Ecto neural progenitor cell (in vitro differentiated cells): ENCODE measurements at regions not wholly inside any gene's neighbourhood (a gene's known extent, or its start where the extent isn't known, plus 50 kb on each side); places are given as distances from the start of the nearest gene placed in this dataset.
"Not testable (repeated sequence)": the region's sequence is repeated elsewhere in the genome, so short reads cannot be mapped to it uniquely, and the experiment has no call there.

Source experiments
- DNase-seq: peaks from one replicate; pipeline ENCODE4 v3.0.0-alpha.2; 2018; ENCODE audit warnings: low spot score

DNA sequence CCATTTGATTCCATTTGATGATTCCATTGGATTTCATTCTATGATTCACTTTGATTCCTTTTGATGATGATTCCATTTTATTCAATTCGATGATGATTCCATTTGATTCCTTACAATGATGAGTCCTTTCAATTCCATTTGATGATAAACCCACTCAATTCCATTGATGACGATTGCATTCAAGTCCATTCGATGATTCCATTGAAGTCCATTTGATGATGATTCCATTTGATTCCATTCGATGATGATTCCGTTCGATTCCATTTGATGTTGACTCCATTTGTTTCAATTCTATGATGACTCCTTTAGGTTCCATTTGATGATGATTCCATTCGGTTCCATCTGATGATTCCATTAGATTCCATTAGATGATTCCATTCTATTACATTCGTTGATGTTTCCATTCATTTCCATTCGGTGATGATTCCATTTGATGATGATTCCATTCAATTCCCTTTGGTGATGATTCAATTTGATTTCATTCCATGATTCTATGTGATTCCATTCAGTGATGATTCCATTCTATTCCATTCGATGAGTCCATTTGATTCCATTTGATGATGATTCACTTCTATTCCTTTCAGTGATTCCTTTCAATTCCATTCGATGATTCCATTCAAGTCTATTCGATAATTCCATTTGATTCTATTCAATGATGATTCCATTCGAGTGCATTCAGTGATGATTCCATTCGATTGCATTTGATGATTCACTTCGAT lies 1106.0 kb downstream of the RPIA start:
- no peak for DNase-seq

- not testable (repeated sequence) for DNase-seq
Measured at GRCh38 chr2:89801207-89801606, 1109.7 kb downstream of the RPIA start.

DNA sequence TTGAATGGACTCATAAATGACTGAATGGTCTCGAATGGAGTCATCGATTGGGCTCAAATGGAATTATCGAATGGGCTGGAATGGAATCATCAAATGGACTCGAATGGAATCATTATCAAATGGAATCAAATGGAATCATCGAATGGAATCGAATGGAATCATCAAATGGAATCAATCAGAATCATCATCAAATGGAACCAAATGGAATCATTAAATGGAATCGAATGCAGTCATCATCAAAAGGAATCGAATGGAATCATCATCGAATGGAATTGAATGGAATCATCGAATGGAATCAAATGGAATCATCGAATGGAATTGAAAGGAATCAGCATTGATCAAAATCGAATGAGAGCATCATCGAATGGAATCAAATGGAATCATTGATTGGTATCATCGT lies 1114.9 kb downstream of the RPIA start:
- not testable (repeated sequence) for DNase-seq

GRCh38 chr2:89811295-89811694 lies 1119.8 kb downstream of the RPIA start:
- no peak for DNase-seq

- not testable (repeated sequence) for DNase-seq
Measured at GRCh38 chr2:89811910-89812309, 1120.4 kb downstream of the RPIA start.

DNA sequence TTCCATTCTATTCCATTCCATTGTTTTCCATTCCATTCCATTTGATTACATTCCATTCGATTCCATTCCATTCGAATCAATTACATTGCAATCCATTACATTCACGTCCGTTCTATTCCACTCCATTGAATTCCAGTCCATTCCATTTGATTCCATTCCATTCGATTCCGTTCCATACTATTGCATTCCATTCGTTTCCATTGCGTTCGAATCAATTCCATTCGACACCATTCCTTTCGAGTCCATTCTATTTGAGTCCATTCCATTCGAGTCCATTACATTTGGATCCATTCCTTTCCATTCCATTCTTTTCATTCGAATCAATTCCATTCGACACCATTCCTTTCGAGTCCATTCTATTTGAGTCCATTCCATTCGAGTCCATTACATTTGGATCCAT lies 1122.9 kb downstream of the RPIA start:
- DNase-seq: not testable (repeated sequence)

- DNase-seq: no peak
Measured at GRCh38 chr2:89818873-89819272, 1127.4 kb downstream of the RPIA start.

GRCh38 chr2:89819809-89820208 lies 1128.3 kb downstream of the RPIA start:
- no peak for DNase-seq

- DNase-seq: no peak
Measured at GRCh38 chr2:89820248-89820647, 1128.8 kb downstream of the RPIA start.

DNA sequence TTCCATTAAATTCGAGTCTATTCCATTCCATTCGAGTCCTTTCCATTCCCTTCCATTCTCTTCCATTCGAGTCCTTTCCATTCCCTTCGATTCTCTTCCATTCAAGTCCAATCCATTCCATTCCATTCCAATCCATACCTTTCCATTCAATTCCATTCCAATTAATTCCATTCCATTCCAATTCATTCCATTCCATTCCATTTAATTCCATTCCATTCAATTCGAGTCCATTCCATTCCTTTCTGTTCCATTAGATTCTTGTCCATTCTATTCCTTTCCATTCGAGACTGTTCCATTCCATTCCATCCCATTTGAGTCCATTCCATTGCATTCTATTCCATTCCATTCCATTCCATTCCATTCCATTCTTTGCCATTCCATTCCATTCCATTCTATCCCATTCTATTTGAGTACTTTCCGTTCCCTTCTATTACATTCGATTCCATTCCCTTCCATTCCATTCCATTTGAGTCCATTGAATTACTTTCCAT lies 1130.0 kb downstream of the RPIA start:
- DNase-seq: no peak

- not testable (repeated sequence) for DNase-seq
Measured at GRCh38 chr2:89822342-89822741, 1130.9 kb downstream of the RPIA start.

GRCh38 chr2:89823556-89823955 lies 1132.1 kb downstream of the RPIA start:
- DNase-seq: no peak

GRCh38 chr2:89825034-89825433 lies 1133.6 kb downstream of the RPIA start:
- no peak for DNase-seq

DNA sequence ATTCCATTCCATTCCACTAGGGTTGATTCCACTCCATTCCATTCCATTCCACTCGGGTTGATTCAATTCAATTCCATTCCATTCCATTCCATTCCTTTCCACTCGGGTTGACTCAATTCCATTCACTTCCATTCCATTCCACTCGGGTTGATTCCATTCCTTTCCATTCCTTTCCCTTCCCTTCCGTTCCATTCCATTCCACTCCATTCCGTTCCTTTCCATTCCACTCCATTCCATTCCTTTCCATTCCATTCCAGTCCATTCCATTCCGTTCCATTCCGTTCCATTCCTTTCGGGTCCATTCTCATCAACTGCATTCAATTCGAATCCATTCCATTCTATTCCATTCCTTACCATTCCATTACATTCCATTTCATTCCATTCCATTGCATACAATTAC lies 1135.3 kb downstream of the RPIA start:
- not testable (repeated sequence) for DNase-seq

DNA sequence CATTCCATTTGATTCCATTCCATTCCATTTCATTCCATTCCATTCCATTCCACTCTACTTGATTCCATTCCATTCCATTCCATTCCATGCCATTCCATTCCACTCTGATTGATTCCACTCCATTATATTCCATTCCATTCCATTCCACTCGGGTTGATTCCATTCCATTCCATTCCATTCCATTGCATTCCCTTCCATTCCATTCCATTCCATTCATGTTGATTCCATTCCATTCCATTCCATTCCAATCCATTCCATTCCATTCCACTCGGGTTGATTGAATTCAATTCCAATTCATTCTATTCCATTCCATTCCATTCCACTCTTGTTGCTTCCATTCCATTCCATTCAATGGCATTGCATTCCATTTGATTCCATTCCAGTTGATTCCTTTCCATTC lies 1136.4 kb downstream of the RPIA start:
- not testable (repeated sequence) for DNase-seq

- DNase-seq: not testable (repeated sequence)
Measured at GRCh38 chr2:89828416-89828815, 1136.9 kb downstream of the RPIA start.

GRCh38 chr2:89828961-89829631 lies 1137.6 kb downstream of the RPIA start:
- not testable (repeated sequence) for DNase-seq

DNA sequence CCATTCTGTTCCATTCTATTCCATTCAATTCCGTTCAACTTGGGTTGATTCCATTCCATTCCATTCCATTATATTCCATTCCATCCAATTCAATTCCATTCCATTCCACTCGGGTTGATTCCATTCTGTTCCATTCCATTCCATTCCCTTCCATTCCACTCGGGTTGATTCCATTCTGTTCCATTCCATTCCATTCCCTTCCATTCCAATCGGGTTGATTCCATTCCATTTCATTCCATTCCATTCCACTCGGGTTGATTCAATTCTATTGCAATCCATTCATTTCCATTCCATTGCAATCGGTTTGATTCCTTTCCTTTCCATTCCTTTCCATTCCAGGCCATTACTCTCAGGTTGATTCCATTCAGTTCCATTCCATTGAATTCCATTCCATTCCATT lies 1138.4 kb downstream of the RPIA start:
- no peak for DNase-seq

GRCh38 chr2:89830341-89831218 lies 1139.1 kb downstream of the RPIA start:
- not testable (repeated sequence) for DNase-seq

DNA sequence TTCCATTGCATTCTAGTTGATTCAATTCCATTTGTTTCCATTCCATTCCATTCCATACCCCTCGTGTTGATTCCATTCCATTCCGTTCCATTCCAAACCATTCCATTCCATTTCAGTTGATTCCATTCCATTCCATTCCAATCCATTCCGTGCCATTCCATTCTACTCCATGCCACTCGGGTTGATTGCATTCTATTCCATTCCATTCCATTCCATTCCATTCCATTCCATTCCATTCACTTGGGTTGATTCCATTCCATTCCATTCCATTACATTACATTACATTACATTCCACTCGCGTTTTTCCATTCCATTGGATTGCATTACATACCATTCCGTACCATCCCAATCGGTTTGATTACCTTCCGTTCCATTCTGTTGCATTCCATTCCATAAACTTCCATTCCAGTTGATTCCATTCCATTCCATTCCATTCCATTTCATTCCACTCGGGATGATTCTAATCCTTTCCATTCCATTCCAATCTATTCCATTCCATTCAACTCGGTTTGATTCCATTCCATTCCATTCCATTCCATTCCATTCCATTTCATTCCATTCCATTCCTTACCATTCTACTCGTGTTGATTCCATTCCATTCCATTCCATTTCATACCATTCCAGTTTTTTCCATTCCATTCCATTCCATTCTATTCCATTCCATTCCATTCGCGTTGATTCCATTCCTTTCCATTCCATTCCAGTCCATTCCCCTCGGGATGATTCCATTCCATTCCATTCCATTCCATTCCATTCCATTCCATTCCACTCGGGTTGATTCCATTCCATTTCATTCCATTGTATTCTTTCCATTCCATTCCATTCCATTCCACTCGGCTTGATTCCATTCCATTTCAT lies 1140.4 kb downstream of the RPIA start:
- peak; percentile 36 for DNase-seq

DNA sequence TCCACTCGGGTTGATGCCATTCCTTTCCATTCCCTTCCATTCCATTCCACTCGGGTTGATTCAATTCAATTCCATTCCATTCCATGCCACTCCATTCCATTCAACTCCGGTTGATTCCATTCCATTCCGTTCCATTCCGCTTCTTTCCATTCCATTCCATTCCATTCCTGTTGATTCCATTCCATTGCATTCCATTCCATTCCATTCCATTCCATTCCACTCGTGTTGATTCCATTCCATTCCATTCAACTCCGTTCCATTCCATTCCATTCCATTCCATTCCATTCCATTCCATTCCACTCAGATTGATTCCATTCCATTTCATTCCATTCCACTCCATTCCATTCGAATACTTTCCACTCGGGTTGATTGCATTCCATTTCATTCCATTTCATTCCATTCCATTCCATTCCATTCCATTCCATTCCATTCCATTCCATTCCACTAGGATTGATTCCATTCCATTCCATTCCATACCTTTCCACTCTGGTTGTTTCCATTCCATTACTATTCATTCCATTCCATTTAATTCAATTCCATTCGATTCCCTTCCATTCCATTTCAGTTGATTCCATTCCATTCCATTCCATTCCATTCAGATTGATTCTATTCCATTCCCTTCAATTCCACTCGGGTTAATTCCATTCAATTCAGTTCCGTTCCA lies 1141.8 kb downstream of the RPIA start:
- no peak for DNase-seq
